Renal cortical epithelial cell (primary cell): ENCODE measurements at regions not wholly inside any gene's neighbourhood (a gene's known extent, or its start where the extent isn't known, plus 50 kb on each side); places are given as distances from the start of the nearest gene placed in this dataset.

ENCODE experiments used
- DNase-seq: peaks from one replicate; pipeline ENCODE4 v3.0.0-alpha.2; 2011; ENCODE audit warnings: low read depth

DNA sequence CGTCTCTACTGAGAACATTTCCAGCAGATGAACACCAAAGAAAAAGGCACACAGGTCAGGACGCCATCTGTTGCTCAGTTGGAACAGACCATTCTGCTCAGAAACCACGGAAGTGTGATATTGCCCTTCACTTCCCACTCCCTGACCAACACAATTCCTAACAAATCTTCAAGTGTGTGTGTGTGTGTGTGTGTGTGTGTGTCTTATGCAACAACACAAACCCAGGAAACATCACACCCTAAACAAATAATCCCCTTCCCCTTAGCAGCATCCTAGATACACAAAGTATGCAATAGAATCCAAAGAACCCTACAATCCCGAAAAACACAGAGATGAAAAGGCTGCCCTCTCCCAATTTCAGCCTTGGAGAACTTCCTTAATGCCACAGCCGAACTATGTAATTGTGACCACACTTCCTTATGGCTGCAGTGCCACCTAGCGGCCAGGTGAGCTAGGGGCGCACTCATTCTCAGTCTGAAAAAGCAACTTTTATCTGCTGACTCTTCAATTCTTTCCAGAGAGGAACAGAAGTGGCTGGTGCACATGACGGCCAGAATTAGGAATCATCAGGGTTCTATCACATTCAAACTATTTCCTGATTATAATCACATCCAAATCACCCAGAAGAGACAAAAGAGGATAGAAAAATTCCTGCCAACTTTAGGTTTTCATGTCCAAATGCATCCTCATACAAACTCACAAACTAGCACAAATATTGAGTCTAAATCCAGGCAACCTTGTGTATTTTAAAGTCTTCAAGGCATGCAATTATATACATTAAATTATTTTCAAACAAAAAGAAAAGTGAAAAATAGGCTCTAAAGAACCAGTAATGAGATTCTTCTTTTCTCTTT is 164.9 kb downstream of the DHX15 start:
- DNase-seq: peak; percentile 65

DNA sequence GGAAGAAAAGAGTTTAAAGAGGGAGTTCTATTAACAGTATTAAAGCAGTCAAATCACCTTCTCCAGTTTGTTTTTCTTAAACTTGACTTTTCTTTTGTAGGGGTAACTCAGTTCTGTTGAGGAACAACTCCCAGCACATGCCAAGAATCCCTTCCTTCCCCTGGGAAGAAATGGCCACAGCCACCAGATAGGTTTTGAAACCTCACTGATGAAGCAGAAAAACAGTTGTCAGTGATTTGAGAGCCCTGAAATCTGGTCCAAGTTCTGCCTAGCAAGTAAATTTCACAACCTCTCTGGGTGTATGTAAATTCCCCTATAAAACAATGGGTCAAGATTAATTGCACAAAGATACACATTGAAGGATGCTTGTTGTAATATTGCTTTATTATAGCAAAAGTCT is 167.1 kb downstream of the DHX15 start:
- peak; percentile 15 for DNase-seq

DNA sequence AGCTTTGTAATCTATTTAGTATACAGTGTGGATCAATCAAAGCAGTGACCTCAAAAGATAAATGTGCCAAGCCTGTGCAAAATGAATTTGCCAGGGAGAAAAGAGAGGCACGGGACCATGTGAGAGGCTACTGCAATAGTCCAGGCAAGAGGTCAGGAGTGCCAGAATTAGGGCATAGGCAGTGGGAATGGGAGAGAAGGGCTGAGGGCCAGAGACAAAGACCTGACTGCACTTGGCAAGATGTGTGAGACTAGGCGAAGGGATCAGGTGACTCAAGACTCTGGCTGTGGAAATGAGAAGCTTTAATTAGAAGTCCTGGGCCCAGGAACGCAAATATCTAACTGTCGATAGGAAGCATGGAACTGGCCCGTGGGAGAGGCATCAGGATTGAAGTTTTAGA is 168.1 kb downstream of the DHX15 start:
- DNase-seq: no peak

DNA sequence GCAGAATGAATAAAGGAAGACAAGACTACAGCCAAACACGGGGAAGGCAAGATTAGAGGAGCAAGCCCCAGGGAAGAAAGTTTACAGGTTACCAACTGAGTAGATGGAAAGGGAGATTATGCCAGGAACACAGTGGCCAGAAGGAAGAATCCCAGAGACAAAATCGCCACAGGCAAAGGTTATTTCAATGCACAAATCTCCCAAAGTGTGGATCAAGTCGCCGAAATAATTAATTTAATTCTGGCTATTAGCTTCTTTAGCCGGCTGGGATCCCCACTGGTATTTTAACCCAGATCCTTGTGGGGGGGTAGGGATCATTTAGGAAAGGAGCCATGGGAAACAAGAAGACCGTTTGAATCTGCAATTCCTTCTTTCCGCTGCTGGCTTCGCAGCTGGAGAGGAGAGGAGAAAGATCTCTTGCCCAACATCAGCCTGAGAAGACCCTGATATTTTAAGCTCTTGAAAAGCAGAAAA is 171.0 kb downstream of the DHX15 start:
- DNase-seq: no peak

DNA sequence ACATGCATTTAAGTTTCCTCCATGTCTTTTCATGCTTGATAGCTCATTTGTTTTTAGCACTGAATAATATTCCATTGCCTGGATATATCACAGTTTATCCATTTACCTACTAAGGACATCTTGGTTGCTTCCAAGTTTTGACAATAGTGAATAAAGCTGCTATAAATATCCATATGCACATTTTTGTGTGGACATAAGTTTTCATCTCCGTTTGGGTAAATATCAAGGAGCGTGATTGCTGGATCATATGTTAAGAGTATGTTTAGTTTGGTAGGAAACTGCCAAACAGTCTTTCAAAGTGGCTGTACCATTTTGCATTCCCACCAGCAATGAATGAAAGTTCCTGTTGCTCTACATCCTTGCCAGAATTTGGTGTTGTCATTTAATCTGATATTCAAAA is 172.5 kb downstream of the DHX15 start:
- no peak for DNase-seq

DNA sequence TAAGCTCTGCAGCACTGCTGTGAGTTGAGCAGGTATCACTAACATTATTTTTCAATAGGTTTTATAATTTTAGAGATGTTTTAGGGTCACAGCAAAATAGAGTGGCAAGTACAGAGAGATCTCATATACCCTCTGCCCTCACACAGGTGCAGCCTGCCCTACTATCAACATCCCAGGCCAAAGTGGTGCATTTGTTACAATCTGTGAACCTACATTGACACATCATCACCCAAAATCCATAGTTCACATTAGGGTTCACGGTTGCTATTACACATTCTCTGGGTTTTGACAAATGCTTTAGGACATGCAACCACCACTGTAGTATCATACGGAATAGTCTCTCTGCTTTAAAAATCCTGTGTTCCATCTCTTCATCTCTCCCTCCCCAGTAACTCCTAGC is 173.1 kb downstream of the DHX15 start:
- DNase-seq: no peak

GRCh38 chr4:24408640-24409039 is 175.7 kb downstream of the DHX15 start:
- no peak for DNase-seq

- DNase-seq: no peak
Observed at GRCh38 chr4:24405926-24406325, 178.4 kb downstream of the DHX15 start.

DNA sequence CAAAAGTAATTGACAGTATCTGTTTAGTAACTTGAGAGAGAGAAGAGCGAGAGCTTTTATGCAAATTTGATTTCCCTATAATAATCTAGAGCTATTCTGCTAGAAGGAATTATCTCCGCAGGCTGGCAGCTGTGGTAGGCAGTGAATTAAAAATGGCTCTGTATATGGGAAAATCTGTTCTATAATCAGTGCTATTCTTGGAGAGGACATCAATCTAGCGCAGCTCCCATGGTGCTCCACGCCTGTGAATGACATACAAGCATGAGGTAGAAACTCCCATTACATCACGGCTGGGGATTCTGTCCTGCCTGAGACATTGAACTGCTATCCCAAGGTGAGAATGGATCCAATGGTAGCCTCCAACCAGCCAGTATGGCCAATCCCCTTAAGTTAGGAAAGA is 179.0 kb downstream of the DHX15 start:
- no peak for DNase-seq

GRCh38 chr4:24404281-24404680 is 180.1 kb downstream of the DHX15 start:
- DNase-seq: no peak

DNA sequence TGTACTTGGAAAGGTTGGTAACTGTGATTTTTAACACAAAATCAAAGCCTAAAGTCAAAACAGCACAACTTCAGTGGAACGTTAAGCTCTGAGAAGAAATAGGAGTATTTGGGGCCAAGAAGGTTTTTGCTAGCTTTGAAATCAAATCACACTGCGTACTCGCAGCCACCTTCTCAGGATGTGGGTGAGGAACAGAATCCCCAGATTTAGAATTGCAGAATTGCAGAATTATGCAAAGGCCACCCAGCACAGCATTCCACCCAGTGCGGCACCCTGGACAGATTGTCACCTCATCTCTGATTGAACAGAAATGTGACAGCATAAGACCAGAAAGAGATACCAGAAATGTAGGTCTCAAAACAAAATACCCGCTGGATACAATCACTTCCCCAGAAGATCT is 181.1 kb downstream of the DHX15 start:
- DNase-seq: no peak

DNA sequence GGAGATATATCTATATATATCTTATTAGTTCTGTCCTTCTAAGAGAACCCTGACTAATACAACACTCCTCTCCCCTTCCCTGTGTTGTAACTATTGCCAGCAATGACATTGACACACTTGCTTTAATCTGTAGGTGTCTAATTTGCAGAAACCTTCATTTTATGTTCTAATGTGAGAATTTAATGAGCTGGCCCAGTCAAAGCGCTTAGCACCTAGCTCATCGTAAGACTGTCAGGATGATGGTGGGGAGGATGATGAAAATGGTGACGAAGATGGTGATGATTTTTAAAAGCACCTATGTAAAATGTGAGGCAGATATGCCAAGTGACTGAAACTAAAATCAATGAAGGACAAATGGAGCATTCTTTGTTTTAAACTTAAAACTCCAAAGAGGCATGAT is 183.8 kb downstream of the DHX15 start:
- no peak for DNase-seq

DNA sequence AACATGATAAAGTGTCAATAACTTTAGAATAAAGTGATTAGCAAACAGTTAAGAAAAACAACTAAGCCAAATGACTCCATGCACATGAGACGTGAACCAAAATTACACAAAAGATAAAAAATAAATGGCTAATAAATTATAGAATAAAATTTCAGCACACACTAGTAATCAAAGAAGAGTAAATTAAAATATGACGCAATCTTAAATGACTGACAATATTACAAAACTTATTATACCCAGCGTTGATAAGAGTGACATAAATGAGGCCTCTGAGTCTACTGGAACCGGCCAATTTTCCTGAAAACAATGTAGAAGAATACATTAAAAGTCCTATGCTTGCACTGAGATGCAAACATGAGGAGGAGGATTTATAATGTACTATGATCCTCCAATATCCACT is 187.4 kb downstream of the DHX15 start:
- DNase-seq: no peak

GRCh38 chr4:24395937-24396336 is 188.4 kb downstream of the DHX15 start:
- no peak for DNase-seq

- DNase-seq: peak; percentile 98
Observed at GRCh38 chr4:24394041-24394440, 190.3 kb downstream of the DHX15 start.

GRCh38 chr4:24392613-24393012 is 191.7 kb downstream of the DHX15 start:
- no peak for DNase-seq

- peak; percentile 99 for DNase-seq
Observed at GRCh38 chr4:24382381-24382780, 202.0 kb downstream of the DHX15 start.

- peak; percentile 73 for DNase-seq
Observed at GRCh38 chr4:24380957-24381665, 203.2 kb downstream of the DHX15 start.

GRCh38 chr4:24373704-24374103 is 210.7 kb downstream of the DHX15 start:
- DNase-seq: no peak

- no peak for DNase-seq
Observed at GRCh38 chr4:24372881-24373280, 211.5 kb downstream of the DHX15 start.

- DNase-seq: no peak
Observed at GRCh38 chr4:24372341-24372740, 212.0 kb downstream of the DHX15 start.

- no peak for DNase-seq
Observed at GRCh38 chr4:24370421-24370820, 213.9 kb downstream of the DHX15 start.

- DNase-seq: no peak
Observed at GRCh38 chr4:24369507-24370029, 214.8 kb downstream of the DHX15 start.
